Heart left ventricle (tissue), 13 donors: ENCODE measurements at regions not wholly inside any gene's neighbourhood (a gene's known extent, or its start where the extent isn't known, plus 50 kb on each side); places are given as distances from the start of the nearest gene placed in this dataset.

Source experiments
- POLR2A ChIP-seq, 2 donors: fragments of 450-650 bp; IDR thresholded peaks; one replicate each; pipeline ENCODE4 v1.6.1; 2017; ENCODE audit warnings: antibody characterized with exemption in 2 of 2, mild to moderate bottlenecking in 2 of 2, moderate library complexity in 2 of 2
- TF ChIP-seq, protein P1 (sequence below), 12 donors: fragments of 200-600 bp; sonication (generic) in 4 of 12; IDR thresholded peaks; one replicate each; pipeline versions ENCODE4 v1.5.0 to v1.8.0; 2018 to 2022; ENCODE audit warnings: antibody characterized with exemption in 12 of 12, mild to moderate bottlenecking in 5 of 12
- donor health status: ischemic (EF 13 %, LVEDD 7.1; RV severe dilation, severe dysfunction).
- donor health status: DM: no; HTN: yes; CAD: no.
- donor health status: DM: no; HTN: no; CAD: no.
- donor health status: ischemic (EF 25% LVEDD 6.9; RV normal size, moderate dysfunction).
- donor health status: ischemic (EF 25% LVEDD 5.7; RV mildly dilated, moderate dysfunction).
- donor health status: ischemic (EF 35%, LVEDD 5.7; RV mildly dilated, moderate dysfunction).
- donor health status: nonischemic (EF 11% LVEDD 7.7; RV severe dilation, severe dysfunction).
- donor health status: DM: yes; HTN: yes; CAD: no.
- donor health status: PGD.
- donor health status: ischemic (EF 29% LVEDD 5.4; RV normal size, mild dysfunction).
- donor health status: nonischemic (EF 23%, LVEDD 6.1; RV moderate dilation, normal function).

- no peak for TF ChIP-seq POLR2A (IDR thresholded peaks at IDR 0.05)
- TF ChIP-seq, protein P1, sequence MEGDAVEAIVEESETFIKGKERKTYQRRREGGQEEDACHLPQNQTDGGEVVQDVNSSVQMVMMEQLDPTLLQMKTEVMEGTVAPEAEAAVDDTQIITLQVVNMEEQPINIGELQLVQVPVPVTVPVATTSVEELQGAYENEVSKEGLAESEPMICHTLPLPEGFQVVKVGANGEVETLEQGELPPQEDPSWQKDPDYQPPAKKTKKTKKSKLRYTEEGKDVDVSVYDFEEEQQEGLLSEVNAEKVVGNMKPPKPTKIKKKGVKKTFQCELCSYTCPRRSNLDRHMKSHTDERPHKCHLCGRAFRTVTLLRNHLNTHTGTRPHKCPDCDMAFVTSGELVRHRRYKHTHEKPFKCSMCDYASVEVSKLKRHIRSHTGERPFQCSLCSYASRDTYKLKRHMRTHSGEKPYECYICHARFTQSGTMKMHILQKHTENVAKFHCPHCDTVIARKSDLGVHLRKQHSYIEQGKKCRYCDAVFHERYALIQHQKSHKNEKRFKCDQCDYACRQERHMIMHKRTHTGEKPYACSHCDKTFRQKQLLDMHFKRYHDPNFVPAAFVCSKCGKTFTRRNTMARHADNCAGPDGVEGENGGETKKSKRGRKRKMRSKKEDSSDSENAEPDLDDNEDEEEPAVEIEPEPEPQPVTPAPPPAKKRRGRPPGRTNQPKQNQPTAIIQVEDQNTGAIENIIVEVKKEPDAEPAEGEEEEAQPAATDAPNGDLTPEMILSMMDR (IDR thresholded peaks at IDR 0.05), result no peak
These were observed 319.6 kb upstream of the SHH start for GRCh38 chr7:156131881-156132280.
